CD4-positive, alpha-beta T cell (primary cell): ENCODE measurements at regions not wholly inside any gene's neighbourhood (a gene's known extent, or its start where the extent isn't known, plus 50 kb on each side); places are given as distances from the start of the nearest gene placed in this dataset.

Experiments used
- ATAC-seq: fragments of 200-7000 bp; cut with Tn5 transposase; one replicate; pipeline ENCODE4 v1.10.0; 2022; ENCODE audit warnings: mild to moderate bottlenecking; ENCODE audit not compliant: poor library complexity
- CTCF ChIA-PET: fragments of 350-600 bp; sonication (Branson Sonifier 250); formaldehyde crosslinking; loops from one replicate; lab custom pipeline; 2021; ENCODE audit warnings: antibody characterized with exemption, inconsistent platforms; lab: Charles Lee
- POLR2A ChIA-PET: fragments of 350-600 bp; sonication (Branson Sonifier 250); formaldehyde crosslinking; loops from one replicate; lab custom pipeline; 2021; ENCODE audit warnings: antibody characterized with exemption, inconsistent platforms; lab: Charles Lee
- DNase-seq, 14 experiments: peaks; one replicate each; pipeline ENCODE4 v3.0.0-alpha.2; 2013 to 2020; ENCODE audit warnings: mixed read lengths in 2 of 14
- H3K27ac ChIP-seq, 2 donors: one replicate each; pipeline versions ENCODE4 v1.5.1 to v1.7.0; 2013; ENCODE audit warnings: low read length in 2 of 2, low read depth in 1 of 2, mild to moderate bottlenecking in 1 of 2
- H3K27me3 ChIP-seq, 2 experiments: 1 replicate in 1 of 2; 2 replicates in 1 of 2; pipeline versions ENCODE4 v1.6.1 to v1.7.0; 2013; ENCODE audit warnings: low read length in 2 of 2, control low read depth in 1 of 2, mild to moderate bottlenecking in 1 of 2, moderate library complexity in 1 of 2; ENCODE audit not compliant: insufficient read depth in 2 of 2, control insufficient read depth in 1 of 2
- H3K36me3 ChIP-seq: one replicate; pipeline ENCODE4 v1.6.1; 2013; ENCODE audit warnings: low read length, control low read depth; ENCODE audit not compliant: insufficient read depth
- H3K4me1 ChIP-seq: one replicate; pipeline ENCODE4 v1.6.1; 2013; ENCODE audit warnings: low read length, control low read depth; ENCODE audit not compliant: insufficient read depth
- H3K4me3 ChIP-seq: one replicate; pipeline ENCODE4 v1.5.1; 2013; ENCODE audit warnings: mild to moderate bottlenecking, low read length, moderate library complexity
- H3K9me3 ChIP-seq, 2 experiments: 1 replicate in 1 of 2; 2 replicates in 1 of 2; pipeline versions ENCODE4 v1.6.1 to v1.7.0; 2013; ENCODE audit warnings: low read length in 2 of 2, mild to moderate bottlenecking in 2 of 2, control low read depth in 1 of 2, moderate library complexity in 1 of 2; ENCODE audit not compliant: control insufficient read depth in 1 of 2, insufficient read depth in 1 of 2
- H3K27ac Mint-ChIP-seq: one replicate; pipeline ENCODE4 v1.8.0; 2020; ENCODE audit warnings: mixed read lengths
- H3K27me3 Mint-ChIP-seq: one replicate; pipeline ENCODE4 v1.8.0; 2021; ENCODE audit warnings: mixed read lengths
- H3K36me3 Mint-ChIP-seq: one replicate; pipeline ENCODE4 v1.8.0; 2021; ENCODE audit warnings: low read depth, mixed read lengths
- H3K4me1 Mint-ChIP-seq: one replicate; pipeline ENCODE4 v1.8.0; 2021; ENCODE audit warnings: low read depth, mixed read lengths
- H3K4me3 Mint-ChIP-seq: one replicate; pipeline ENCODE4 v1.8.0; 2020; ENCODE audit warnings: mild to moderate bottlenecking, mixed read lengths
- H3K9me3 Mint-ChIP-seq: one replicate; pipeline ENCODE4 v1.8.0; 2020; ENCODE audit warnings: mixed read lengths
- intact Hi-C, 2 experiments: fragments of 100-400 bp; cut with DNase I in 1 of 2; cut with micrococcal nuclease in 1 of 2; formaldehyde crosslinking; loops; one replicate each; pipeline versions ENCODE4 v1.15.1 to v1.9.0; 2023 to 2025; cut with DNase I, micrococcal nuclease
- TF ChIP-seq, protein P1 (sequence below): fragments of 200-600 bp; IDR thresholded peaks from one replicate; pipeline ENCODE4 v1.8.0; 2022; ENCODE audit warnings: antibody characterized with exemption, mild to moderate bottlenecking

DNA sequence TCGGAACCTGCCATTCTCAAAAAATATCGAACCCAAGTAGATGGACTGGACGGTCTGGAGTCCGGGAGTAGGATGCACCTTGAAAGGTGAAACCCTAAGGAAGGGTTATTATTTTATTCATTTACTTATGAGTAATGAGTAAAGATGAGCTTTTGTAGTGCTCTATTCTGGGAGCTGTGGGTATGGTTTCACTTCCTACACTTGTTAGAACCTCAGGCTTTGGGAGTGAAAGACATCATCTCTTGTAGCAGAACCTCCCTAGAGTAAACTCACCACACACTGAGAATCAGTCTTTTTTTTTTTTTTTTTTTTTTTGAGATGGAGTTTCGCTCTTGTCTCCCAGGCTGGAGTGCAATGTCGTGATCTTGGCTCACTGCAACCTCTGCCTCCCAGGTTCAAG, 389.4 kb upstream of the AUTS2 start:
- Histone ChIP-seq H3K4me1 (no peaks in the 10 kb centered on the region), H3K4me3 (no peak overlapping the region), H3K27ac (no peak overlapping the region), H3K36me3 (no peaks in the 10 kb centered on the region), H3K27me3 (no peaks in the 10 kb centered on the region), H3K9me3 (peaks cover 0 to 12% of the 10 kb centered on the region in 2 experiments)
- Mint-ChIP-seq H3K27me3 (no peaks in the 10 kb centered on the region), H3K27ac (no peak overlapping the region), H3K4me1 (no peaks in the 10 kb centered on the region), H3K4me3 (no peak overlapping the region), H3K9me3 (peaks cover 3% of the 10 kb centered on the region), H3K36me3 (no peaks in the 10 kb centered on the region)
- intact Hi-C loops = no loop called here
- ChIA-PET CTCF (no interaction called here), POLR2A (no interaction called here)
- TF ChIP-seq, protein P1, sequence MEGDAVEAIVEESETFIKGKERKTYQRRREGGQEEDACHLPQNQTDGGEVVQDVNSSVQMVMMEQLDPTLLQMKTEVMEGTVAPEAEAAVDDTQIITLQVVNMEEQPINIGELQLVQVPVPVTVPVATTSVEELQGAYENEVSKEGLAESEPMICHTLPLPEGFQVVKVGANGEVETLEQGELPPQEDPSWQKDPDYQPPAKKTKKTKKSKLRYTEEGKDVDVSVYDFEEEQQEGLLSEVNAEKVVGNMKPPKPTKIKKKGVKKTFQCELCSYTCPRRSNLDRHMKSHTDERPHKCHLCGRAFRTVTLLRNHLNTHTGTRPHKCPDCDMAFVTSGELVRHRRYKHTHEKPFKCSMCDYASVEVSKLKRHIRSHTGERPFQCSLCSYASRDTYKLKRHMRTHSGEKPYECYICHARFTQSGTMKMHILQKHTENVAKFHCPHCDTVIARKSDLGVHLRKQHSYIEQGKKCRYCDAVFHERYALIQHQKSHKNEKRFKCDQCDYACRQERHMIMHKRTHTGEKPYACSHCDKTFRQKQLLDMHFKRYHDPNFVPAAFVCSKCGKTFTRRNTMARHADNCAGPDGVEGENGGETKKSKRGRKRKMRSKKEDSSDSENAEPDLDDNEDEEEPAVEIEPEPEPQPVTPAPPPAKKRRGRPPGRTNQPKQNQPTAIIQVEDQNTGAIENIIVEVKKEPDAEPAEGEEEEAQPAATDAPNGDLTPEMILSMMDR = no peak
- peak in 1 of 14 experiments; percentile 10 for DNase-seq
- no peak for ATAC-seq

DNA sequence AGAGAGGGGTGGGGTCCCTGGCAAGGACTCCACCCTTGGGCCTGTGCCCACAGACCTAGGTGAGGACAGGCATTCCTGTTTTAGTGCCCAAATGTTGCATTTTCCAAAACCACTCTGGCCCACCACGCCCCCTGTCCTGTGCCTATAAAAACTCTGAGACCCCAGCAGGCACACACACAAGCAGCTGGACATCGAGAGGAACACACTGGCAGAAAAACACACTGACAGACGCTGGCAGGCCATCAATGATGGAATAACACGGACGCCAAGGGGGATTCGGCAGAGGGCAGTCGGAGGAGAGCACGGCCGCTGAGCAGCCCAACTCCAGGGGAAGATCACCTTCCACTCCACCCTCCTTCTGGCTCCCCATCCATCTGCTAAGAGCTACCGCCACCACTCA, 386.9 kb upstream of the AUTS2 start:
- Histone ChIP-seq H3K4me1 (no peaks in the 10 kb centered on the region), H3K4me3 (no peak overlapping the region), H3K27ac (no peak overlapping the region), H3K36me3 (no peaks in the 10 kb centered on the region), H3K27me3 (no peaks in the 10 kb centered on the region), H3K9me3 (peaks cover 0 to 13% of the 10 kb centered on the region in 2 experiments)
- H3K9me3 Mint-ChIP-seq = no peaks in the 10 kb centered on the region
- ATAC-seq (no peak), DNase-seq (no peak)
- H3K36me3 Mint-ChIP-seq = no peaks in the 10 kb centered on the region
- intact Hi-C loops = no loop called here
- no peak overlapping the region for H3K4me3 Mint-ChIP-seq
- H3K27me3 Mint-ChIP-seq = no peaks in the 10 kb centered on the region
- TF ChIP-seq, protein P1 = no peak
- CTCF ChIA-PET = no interaction called here
- POLR2A ChIA-PET = no interaction called here
- no peaks in the 10 kb centered on the region for H3K4me1 Mint-ChIP-seq
- no peak overlapping the region for H3K27ac Mint-ChIP-seq

GRCh38 chr7:69211739-69212138, 386.5 kb upstream of the AUTS2 start:
- Histone ChIP-seq H3K9me3 (peaks cover 0 to 16% of the 10 kb centered on the region in 2 experiments), H3K27ac (no peak overlapping the region), H3K4me1 (no peaks in the 10 kb centered on the region), H3K36me3 (no peaks in the 10 kb centered on the region), H3K4me3 (no peak overlapping the region), H3K27me3 (no peaks in the 10 kb centered on the region)
- no peaks in the 10 kb centered on the region for H3K4me1 Mint-ChIP-seq
- TF ChIP-seq, protein P1 = no peak
- DNase-seq (peak in 1 of 14 experiments; percentile 2), ATAC-seq (no peak)
- H3K27ac Mint-ChIP-seq = no peak overlapping the region
- ChIA-PET CTCF (no interaction called here), POLR2A (no interaction called here)
- no peaks in the 10 kb centered on the region for H3K36me3 Mint-ChIP-seq
- no peaks in the 10 kb centered on the region for H3K9me3 Mint-ChIP-seq
- intact Hi-C loops = no loop called here
- H3K4me3 Mint-ChIP-seq = no peak overlapping the region
- H3K27me3 Mint-ChIP-seq = no peaks in the 10 kb centered on the region
